Activated CD8-positive, alpha-beta memory T cell treated with anti-CD3 and anti-CD28 coated beads for 24 hours (primary cell): ENCODE measurements at regions not wholly inside any gene's neighbourhood (a gene's known extent, or its start where the extent isn't known, plus 50 kb on each side); places are given as distances from the start of the nearest gene placed in this dataset.
"Not testable (repeated sequence)": the region's sequence is repeated elsewhere in the genome, so short reads cannot be mapped to it uniquely, and the experiment has no call there.

Experiments used
- DNase-seq: peaks from one replicate; pipeline ENCODE4 v3.0.0-alpha.2; 2020

DNA sequence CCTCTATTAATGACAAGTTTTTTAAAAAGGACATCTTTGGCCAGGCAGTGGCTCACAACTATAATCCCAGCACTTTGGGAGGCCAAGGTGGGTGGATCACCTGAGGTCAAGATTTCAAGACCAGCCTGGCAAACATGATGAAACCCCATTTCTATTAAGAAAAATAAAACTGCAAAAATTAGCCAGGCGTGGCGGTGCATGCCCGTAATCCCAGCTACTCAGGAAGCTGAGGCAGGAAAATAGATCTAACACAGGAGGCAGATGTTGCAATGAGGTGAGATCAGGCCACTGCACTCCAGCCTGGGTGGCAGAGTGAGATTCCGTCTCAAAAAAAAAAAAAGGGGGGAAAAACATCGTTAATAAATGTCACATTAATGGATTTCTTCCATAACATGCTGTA is 1805.4 kb downstream of the C4orf33 start:
- DNase-seq = no peak

DNA sequence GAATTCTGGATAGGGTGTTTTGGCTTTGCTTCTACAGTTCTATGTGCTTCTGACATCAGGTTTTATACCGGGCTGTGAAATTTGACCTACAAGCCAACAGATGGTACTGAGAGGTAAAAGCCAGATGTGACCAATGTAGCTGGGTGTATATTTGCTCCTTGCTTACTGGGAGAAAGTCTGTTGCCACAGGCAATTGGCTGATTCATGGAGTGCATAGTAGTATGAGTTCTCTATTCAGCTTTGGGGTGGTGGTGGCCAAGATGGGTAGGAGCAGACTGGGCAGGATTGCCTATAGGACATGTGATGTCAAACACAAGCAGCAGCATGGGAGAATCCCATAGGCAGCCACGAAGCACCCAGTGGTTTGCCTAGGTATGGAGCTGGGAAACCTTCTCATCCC is 1827.0 kb downstream of the C4orf33 start:
- no peak for DNase-seq

DNA sequence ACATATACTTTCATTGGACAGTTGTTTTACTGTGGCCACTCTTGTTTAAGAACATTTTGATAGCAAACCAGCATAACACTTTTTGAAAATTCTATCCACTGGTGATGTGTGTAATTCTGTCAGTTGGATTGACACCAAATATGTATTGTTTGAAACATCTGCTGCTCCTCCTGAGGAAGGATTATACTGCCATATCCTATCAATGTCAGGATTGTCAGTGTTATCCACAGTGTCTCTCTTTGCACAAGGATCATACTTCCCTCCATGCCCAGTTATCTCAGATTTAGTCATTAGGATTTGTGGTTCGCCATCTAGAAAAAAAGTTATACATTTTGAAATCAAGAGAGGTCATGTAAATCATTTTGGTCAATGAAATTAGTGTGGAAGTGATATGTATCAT is 1859.6 kb downstream of the C4orf33 start:
- no peak for DNase-seq

DNA sequence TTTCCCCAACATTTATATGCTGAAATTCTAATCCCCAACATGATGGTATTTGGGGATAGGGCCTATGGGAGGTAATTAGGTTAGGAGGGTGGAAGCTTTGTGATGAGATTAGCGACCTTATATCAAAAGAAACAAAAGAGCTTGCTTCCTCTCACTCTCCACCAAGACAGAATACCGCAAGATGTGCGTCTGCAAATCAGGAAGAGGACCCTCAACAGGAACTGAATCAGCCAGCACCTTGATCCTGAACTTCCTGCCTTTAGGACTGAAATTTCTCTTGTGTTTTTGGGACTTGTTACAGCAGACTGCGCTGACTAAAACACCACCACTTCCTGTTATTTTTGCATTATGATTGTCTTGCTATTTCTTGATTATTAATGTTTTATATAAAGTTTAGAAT is 1889.4 kb downstream of the C4orf33 start:
- DNase-seq = no peak

DNA sequence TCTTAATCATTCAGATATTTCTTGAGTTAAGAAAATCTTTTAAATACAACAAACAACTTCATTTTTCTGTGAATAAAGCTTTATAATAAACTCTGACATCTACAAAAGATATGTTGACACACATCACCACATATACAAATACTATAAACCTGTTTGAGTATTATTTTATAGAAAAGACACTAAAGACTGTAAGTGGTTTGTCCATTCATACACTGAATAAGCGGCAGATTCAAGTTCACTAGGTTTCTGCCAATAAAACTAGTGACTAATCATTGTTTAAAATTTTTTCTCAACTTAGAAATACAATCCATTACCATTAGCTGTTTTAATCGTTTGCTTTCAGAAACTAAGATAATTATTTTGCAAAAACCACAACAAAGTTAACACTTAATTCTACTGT is 1900.0 kb downstream of the C4orf33 start:
- DNase-seq = no peak

DNA sequence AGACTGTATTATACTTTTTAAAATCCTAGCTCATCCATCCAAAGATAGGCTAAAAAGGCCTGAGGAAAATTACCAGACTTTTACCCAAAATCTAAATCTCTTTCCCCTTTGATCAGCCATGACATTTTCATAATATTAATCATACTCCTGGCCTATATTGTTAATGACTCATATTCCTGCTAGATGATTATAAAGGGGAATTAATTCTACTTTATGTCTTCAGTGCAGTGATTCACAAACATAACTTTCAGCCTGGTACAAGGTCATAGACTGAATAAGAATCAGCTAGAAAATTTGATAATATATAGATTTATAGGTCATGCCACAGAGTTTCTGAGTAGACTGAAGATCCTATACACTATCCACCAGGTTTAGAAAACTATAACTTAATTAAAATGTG is 1905.4 kb downstream of the C4orf33 start:
- DNase-seq = no peak

DNA sequence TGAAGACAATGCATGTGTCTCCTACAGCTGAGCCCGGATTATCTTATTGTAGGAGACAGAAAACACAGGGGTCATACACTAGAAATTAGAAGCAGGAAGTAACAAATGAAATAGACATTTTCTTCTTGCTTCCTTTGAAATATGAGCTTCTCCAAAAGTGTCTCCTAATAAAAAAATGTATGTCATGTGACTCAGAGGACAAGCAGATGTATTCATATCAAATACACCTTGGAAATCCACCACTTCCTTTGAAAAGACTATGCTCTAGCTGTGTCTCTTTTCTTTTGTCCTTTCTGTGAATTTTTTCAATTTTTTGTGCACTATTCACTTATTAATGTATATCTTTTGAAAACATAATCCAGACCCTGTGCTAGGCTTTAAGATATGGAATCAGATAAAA is 1906.2 kb downstream of the C4orf33 start:
- DNase-seq = no peak

DNA sequence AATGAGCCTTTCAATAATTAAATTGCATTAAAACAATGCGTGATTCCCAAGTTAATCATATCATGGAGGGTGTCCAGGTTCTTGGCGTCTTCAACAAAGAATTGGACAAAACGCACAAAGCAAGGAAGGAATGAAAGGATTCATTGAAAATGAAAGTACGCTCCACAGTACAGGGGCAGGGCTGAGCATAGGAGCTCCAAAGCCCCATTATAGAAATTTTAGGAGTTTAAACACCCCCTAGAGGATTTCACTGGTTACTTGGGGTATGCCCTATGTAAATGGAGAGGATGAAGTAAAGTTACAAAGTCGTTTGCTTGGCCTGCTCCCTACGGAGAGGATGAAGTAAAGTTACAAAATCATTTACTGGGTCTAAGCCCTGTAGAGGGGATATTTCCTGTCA is 1910.4 kb downstream of the C4orf33 start:
- no peak for DNase-seq

DNA sequence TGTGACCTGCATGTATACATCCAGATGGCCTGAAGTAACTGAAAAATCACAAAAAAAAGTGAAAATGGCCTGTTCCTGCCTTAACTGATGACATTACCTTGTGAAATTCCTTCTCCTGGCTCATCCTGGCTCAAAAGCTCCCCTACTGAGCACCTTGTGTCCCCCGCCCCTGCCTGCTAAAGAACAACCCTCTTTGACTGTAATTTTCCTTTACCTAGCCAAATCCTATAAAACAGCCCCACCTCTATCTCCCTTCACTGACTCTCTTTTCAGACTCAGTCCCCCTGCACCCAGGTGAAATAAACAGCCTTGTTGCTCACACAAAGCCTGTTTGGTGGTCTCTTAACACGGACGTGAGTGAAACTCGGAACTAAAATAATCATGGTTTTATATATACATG is 1916.0 kb downstream of the C4orf33 start:
- not testable (repeated sequence) for DNase-seq

DNA sequence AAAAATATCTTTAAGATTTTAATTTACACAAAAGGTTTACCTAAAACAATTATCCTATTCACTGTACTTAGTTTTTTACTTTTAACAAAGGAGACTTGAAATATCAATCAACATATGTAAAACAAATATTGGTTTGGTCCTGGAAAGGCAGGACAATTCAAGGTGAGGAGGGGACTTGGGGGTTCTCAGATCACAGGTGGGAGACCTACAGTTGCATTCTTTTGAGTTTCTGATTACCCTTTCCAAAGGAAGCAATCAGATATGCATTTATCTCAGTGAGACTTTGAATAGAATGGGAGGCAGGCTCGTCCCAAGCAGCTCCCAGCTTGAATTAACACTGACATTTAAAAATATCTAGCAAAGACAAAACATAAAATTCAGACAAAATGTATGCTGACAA is 1917.3 kb downstream of the C4orf33 start:
- no peak for DNase-seq

DNA sequence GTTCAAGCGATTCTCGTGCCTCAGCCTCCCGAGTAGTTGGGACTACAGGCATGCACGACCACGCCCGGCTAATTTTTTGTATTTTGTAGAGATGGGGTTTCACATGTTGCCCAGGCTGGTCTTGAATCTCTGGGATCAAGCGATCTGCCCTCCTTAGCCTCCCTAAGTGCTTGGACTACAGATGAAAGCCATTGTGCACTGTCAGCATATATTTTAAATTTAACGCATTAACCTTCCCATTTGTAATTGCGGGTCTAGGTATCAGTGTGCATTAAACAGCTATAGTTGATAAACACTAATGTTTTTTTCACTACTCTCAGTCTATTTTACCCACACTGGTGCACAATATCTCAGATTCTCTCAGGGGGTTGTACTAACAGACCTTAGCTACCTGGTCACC is 1930.8 kb downstream of the C4orf33 start:
- DNase-seq = no peak

DNA sequence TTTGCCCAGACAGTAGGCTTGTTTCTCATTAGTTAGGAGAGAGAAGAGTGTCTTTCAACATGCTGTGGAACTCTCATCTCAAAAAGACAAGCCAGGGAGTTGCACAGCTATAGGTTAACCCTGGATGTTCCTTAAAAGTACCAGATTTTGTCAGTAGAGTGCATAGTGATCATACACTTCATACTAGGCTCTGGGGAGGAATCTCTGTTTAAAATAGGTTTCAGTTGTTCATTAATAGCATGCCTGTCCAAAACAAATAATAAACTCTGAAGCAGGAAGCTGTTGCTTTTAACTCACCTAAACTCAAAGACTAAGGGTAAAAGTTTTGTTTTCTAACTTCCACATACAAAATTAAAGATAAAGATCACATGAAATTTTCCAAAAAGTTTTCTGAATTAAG is 1948.4 kb downstream of the C4orf33 start:
- no peak for DNase-seq

DNA sequence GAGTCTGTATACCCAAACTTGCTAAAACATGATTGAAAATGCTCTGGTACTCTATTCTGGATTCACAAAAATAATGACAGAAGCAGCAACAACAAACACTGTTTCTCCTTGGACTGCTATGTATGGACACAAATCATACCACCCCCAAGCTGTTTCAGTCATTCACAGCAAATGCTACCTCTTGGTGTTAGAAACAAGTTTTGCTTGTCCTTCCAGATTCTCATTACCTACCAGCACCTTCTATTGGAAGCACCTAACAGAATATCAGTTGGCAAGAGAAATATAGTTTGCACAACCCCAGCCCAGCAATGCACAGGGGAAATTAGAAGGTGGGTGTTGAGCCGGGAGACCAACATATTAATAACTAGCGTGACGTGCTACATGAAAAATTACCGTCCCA is 1950.9 kb downstream of the C4orf33 start:
- no peak for DNase-seq

DNA sequence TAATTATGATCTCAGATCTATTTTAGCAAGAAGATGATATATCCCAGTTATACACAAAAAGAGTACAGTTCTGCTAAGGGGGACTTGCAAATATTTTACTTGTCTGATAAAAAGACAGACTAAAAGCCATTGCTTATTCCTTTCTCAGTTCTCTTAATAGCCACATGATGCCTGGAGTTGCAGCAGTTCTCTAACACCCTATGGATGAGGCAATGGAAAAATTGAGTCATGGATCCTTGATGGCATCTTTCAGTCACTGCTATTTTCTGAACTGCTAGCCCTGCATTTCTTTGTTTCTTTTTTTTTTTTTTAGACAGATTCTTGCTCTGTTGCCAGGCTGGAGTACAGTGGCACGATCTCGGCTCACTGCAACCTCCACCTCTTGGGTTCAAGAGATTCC is 1956.7 kb downstream of the C4orf33 start:
- no peak for DNase-seq

DNA sequence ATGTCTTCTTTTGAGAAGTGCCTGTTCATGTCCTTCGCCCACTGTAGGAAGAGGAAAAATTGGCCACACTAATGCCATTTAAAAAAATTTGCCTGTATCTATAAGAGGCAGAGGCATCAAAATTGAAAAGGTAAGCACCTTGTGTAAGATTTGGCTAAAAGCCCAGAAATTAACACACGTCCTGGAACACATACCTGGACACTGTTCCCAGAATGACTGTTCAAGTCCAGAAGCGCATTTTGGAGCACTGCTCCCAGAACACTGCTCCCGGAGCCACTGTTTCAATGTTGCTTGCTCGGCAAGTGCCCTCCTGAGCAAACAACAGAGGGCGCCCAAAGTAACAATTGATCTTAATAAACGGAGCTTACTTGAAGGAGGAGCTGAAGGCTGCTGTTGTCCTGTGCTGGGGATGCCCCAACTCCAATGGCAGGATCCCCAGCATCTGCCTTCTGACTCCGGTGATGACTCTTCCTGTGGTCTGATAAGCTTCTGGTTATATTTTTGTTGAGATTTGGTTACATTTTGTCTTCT is 1958.6 kb downstream of the C4orf33 start:
- DNase-seq = no peak

DNA sequence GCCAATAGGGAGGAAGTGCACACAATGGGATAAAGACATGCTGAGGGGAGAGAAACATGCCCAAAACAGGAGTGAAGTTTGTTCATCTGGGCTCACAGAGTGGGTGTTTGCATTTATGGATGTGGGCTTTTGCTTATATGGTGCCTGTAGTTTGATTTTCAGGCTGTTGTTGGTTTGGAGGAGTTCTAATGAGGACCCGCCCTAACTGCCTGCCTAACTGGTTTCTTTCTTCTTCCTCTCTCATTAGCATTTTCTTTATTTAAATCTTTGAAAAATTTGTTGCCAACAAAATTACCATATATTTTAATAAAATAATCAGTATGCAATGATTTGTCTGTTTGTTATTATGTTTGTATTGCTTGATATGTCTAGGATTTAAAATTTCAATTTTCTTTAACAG is 1965.8 kb downstream of the C4orf33 start:
- no peak for DNase-seq

DNA sequence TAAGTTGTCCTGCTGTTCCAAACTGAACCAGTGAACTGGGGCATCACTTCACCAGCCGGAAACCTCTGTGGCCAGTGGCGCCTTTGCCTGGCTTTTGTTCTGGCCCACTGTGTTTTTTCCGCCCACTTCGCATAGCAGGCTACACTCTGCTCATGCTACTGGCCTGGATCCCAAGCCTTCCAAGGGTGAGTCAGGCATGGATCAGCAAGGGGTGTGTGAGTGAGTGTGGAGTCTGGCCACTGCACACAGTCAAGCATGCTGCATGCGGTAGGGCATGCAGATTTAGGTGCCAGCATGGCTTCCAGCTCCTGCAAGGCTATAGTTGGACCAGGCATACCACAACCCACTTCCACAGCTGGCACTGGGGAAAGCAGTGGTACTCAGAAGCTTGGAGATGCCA is 1967.9 kb downstream of the C4orf33 start:
- DNase-seq = no peak

DNA sequence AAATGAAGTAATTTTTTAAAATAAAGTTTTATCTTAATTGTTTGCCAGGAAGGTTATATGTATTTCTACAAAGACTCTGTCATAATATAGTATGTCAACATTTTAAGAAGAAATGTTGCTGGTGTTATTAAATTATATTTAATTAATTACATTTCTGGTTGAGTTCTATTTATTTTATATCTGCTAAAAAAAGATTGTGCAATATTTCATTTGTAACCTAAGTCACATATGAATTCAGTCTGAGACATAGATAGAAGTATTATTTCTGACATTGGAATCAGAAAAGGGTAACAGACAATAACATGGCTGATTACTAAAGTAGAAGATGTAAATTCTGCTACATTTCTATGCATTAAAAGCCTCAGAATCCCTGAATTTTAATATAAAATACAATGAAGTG is 1985.1 kb downstream of the C4orf33 start:
- no peak for DNase-seq

DNA sequence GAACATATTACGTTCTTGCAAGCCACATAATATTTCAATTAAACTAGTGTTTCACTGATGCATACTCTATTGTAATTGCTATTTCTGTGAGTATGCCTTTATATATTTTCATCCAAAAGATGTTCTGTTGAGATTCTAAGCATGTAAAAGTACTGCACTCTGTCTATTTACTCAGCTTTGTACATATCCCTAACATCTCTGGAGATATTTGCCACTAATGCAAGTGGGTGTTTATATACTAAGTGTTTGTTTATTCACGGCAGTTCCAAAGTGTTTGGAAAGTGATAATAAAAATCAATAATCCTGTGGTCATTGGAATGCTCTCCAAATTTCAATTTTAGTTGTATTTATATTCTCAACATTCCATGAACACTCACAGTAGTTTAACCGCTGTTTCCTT is 1989.0 kb downstream of the C4orf33 start:
- no peak for DNase-seq

DNA sequence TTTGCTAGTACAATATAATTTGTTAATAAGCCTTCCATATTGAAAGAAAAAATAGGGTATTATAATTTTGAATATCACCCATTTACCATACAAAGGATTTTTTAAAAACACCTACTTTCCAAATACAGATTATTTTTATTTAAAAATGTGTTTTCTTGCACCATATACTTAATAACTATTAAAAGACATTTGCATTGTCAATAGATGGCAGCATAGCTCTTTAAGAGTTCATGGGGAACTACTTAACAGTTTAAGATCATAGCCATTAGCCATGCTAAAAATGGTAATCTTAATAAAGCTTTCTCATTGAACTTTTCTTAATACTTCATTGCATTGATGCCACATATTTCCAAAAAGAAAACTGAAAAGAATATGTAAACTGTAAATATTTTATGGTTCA is 1995.9 kb downstream of the C4orf33 start:
- DNase-seq = no peak

DNA sequence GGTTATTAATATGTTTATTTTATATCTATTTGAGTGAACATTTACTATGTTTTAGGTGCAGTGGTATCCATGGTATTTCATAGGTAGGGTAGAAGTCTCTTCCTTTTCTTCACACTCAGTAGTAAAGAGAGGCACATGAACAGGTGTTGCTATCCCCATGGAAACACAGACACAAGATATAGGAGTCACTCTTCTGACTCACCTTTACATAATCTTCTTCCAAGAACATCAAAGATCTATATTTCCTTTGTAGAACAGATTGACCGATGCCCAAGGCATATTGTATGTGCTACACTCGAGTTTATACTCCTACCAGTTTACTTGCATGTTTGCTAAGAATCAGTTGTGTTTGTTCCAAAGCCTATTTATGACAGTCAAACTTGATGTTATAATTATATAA is 1997.4 kb downstream of the C4orf33 start:
- DNase-seq = no peak

DNA sequence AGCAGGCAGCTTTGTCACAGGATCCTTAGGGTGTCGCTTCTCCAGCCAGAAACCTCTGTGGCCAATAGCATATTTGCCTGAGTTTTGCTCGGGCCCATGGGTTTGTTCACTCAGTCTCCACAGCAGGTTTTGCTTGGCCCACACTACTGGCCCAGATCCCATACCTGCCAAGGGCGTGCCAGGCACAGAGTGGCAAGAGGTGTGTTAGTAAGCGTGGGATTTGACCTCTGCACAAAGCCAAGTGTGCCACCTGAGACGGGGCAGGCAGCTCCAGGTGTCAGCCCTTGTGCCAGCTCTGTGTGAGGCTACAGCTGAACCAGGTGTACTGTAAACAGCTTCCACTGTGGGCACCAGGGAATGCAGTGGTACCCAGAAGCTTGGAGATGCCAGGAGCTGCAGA is 2003.0 kb downstream of the C4orf33 start:
- DNase-seq = no peak

DNA sequence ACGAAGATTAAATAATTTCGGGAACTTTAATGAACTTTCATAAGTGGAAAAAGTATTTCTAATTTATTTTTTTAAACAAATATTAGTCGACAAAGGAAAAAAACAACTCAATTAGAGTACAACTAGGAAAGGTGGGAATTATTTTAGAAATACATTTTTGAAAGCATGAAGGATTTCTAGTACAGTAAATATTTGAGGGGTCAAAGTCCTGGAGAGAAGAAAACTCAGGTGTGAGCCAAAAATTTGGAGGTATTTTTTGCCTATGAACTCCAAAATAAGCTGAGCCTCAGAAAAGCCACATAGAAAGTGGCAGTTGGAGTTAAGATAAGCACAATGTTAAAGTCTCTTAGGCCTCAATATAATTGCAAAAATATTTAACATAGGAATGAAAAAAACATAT is 2017.3 kb downstream of the C4orf33 start:
- no peak for DNase-seq

DNA sequence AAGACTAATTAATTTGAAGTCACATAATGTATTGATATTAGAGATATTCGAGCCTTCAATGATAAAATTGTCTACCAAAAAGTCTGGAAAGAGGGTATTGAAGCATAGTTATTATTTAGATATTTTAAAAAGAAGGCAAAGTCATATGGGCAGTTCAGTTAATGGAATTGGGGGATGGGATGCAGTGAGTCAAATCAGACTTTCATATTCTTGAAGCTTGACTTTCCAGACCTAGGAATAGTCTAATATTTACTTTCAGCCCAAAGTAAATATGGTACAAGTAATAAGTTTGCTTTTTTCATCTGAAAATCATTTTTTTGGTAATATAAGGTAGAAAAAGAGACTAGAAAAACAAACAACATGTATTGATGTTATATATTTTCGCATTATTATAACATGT is 2017.8 kb downstream of the C4orf33 start:
- no peak for DNase-seq

DNA sequence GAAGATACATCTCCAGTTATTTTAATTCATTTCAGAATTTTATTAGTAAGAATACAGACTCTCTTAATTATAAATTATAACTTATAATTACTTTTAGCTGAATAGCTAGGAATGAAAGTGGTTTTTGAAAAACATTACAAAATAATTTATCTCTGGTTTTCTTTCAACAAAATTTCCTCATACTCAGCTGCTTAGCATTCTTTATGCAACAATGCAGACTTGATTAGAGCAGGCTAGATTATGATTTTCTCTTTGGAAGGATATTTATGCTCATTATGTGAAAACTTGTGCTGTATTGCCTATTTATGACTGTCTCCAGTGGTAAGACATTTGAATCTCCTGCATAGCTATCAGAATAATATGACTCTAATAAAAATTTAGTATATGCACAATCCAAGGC is 2023.7 kb downstream of the C4orf33 start:
- no peak for DNase-seq

DNA sequence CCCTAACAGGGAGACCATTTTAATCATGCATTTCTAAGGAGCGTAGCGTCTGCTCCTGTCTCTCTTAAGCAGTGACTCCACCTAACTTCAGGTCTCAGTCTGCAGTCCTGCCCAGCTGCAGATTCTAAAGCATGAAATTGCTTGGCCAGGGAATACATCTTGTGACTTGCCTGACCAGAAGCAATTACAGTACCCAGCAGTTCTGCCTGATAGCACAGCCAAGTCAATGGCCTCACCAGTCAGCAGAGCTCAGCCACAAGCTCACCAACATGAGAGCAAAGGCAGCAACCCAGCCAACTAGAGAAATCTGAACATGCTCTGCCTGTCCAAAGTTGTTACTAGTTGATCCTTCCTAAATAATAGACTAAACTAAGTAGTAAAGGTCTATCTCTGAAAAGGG is 2011.9 kb upstream of the PCDH10 start:
- no peak for DNase-seq
